Thoracic aorta (tissue), 2 donors: ENCODE measurements at regions not wholly inside any gene's neighbourhood (a gene's known extent, or its start where the extent isn't known, plus 50 kb on each side); places are given as distances from the start of the nearest gene placed in this dataset.

Experiments
- ATAC-seq: fragments of 150-250 bp; one replicate; pipeline ENCODE4 v1.8.0; 2017; ENCODE audit warnings: low read depth; ENCODE audit not compliant: insufficient number of reproducible peaks, low FRiP score
- DNase-seq: peaks from one replicate; pipeline ENCODE4 v3.0.0-alpha.2; 2020; ENCODE audit warnings: low spot score
- H3K27ac ChIP-seq, 2 donors: fragments of 200-600 bp; sonication (generic); 1 replicate in 1 of 2; 2 replicates in 1 of 2; pipeline ENCODE4 v1.5.1; 2016; ENCODE audit warnings: mild to moderate bottlenecking in 2 of 2, moderate library complexity in 2 of 2
- H3K27me3 ChIP-seq: fragments of 200-600 bp; sonication (generic); replicated peaks from 2 replicates; pipeline ENCODE4 v1.6.0; 2016; ENCODE audit warnings: mild to moderate bottlenecking; ENCODE audit not compliant: insufficient read depth
- H3K36me3 ChIP-seq: fragments of 200-600 bp; sonication (generic); one replicate; pipeline ENCODE4 v1.5.1; 2016
- H3K4me1 ChIP-seq, 2 donors: fragments of 200-600 bp; sonication (generic); 1 replicate in 1 of 2; 2 replicates in 1 of 2; pipeline versions ENCODE4 v1.5.1 to v1.6.0; 2016; ENCODE audit warnings: low read depth in 2 of 2, mild to moderate bottlenecking in 1 of 2; ENCODE audit not compliant: control insufficient read depth in 1 of 2
- H3K4me3 ChIP-seq: fragments of 200-600 bp; sonication (generic); 2 replicates; pipeline ENCODE4 v1.5.1; 2016; ENCODE audit warnings: mild to moderate bottlenecking
- H3K9me3 ChIP-seq: fragments of 200-600 bp; sonication (generic); 2 replicates; pipeline ENCODE4 v1.5.1; 2016
- CTCF ChIP-seq: fragments of 200-600 bp; sonication (generic); IDR thresholded peaks from one replicate; pipeline ENCODE4 v1.5.1; 2019; ENCODE audit warnings: antibody characterized with exemption

DNA sequence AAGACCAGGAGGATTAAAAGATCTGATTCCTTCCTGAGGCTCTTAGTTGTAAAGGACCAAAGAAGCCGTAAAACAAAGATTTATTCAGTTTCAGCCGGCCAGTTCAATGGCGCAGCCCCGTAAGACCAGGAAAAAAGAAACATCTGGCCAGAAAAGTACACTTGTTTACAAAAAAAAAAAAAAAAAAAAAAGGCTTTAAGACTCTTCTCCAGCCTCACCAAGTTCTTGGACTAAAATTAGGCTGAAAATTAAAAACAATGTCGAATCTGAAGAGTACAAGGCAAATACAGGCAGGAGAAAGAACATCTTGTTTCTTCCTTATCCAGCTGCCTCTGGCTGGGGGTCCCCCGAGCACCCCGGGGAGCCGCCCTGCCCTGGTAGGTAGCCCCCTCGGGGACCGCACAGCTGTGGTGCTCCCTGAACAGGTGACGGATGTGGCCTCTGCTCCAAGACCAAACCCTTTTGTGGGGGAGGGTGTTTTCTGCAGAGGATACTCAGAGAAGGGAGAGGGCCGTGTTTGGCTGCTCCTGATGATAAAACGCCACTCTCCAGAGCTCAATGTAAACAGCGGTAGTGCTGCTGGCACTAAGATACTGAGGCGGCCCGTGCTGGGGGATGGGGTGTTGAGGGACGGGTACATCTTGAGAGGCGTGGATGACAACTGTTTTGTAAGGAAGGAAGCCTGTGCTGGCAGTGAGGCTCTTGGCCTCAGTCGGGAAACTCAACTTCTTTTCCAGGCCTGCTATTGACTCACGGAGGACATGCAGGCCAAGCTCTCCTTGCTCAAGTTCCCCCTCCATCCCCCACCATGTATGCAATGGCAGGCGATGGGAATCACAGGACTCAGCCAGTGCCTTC is 201.0 kb upstream of the DIO3 start:
- TF ChIP-seq CTCF, result no peak
- H3K9me3 ChIP-seq, result no peaks in the 10 kb centered on the region
- H3K36me3 ChIP-seq, result no peaks in the 10 kb centered on the region
- H3K27ac ChIP-seq, result no peak overlapping the region
- no peak for ATAC-seq
- H3K4me3 ChIP-seq, result no peak overlapping the region
- no peaks in the 10 kb centered on the region for H3K27me3 ChIP-seq
- DNase-seq, result no peak
- peaks cover 5 to 17% of the 10 kb centered on the region in 2 donors for H3K4me1 ChIP-seq

GRCh38 chr14:101361044-101361443 is 200.3 kb upstream of the DIO3 start:
- H3K4me1 ChIP-seq, result peaks cover 5 to 23% of the 10 kb centered on the region in 2 donors
- TF ChIP-seq CTCF, result no peak
- H3K4me3 ChIP-seq, result no peak overlapping the region
- ATAC-seq (no peak), DNase-seq (no peak)
- no peaks in the 10 kb centered on the region for H3K36me3 ChIP-seq
- no peak overlapping the region for H3K27ac ChIP-seq
- H3K9me3 ChIP-seq, result no peaks in the 10 kb centered on the region
- H3K27me3 ChIP-seq, result no peaks in the 10 kb centered on the region

- peaks cover 5 to 23% of the 10 kb centered on the region in 2 donors for H3K4me1 ChIP-seq
- no peaks in the 10 kb centered on the region for H3K27me3 ChIP-seq
- no peaks in the 10 kb centered on the region for H3K9me3 ChIP-seq
- no peak overlapping the region for H3K27ac ChIP-seq
- DNase-seq (no peak), ATAC-seq (no peak)
- no peaks in the 10 kb centered on the region for H3K36me3 ChIP-seq
- H3K4me3 ChIP-seq, result no peak overlapping the region
- TF ChIP-seq CTCF, result no peak
Observed at GRCh38 chr14:101361451-101362433, 199.6 kb upstream of the DIO3 start.

DNA sequence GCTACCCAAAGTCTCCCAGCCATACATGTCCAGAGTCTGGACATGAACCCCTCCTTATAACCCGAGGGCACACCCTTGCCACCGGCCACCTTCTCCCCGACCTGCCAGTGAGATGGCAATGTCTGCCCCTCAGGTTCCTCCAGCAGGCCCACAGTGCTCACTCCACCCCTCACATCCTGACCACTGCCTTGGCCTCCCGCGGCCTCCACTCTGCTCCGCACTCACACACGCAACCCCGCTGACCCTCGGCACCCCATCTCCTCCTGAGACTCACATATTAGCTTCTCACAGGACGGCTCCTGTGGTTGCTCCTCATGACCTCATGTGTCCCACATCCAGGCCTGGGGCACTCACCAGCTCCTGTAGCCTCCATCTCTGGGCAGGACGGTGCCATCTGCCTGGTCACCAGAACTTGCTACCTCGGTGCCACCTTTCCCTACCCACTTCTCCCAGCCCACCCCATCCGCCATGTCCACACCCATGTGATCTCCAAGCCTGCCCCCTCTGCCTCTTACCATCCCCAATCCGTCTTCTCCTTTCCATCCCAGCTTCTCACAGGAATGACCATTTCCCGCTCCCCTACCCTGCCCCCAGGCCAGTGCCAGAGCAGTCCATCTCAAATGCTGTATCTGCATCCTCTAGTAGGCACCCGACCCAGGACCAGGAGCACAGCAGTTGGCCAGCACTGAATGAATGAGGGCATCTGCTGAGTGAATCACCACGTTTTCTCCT is 198.6 kb upstream of the DIO3 start:
- no peak for ATAC-seq

More for the DNA sequence above, 198.6 kb upstream of the DIO3 start:
- TF ChIP-seq CTCF, result no peak
- no peak overlapping the region for H3K4me3 ChIP-seq
- no peaks in the 10 kb centered on the region for H3K9me3 ChIP-seq
- no peak for DNase-seq
- no peak overlapping the region for H3K27ac ChIP-seq
- peaks cover 5 to 23% of the 10 kb centered on the region in 2 donors for H3K4me1 ChIP-seq
- H3K27me3 ChIP-seq, result no peaks in the 10 kb centered on the region
- no peaks in the 10 kb centered on the region for H3K36me3 ChIP-seq
